H1 (cell line): ENCODE measurements at regions not wholly inside any gene's neighbourhood (a gene's known extent, or its start where the extent isn't known, plus 50 kb on each side); places are given as distances from the start of the nearest gene placed in this dataset.

ENCODE experiments used
- BRCA1 ChIP-seq: IDR thresholded peaks from 2 replicates; pipeline ENCODE4 v1.6.1; 2012; ENCODE audit warnings: low read depth, low read length, improper control_type of control experiment
- GABPA ChIP-seq: IDR thresholded peaks from 2 replicates; pipeline ENCODE4 v1.6.1; 2011; ENCODE audit warnings: mild to moderate bottlenecking, low read length, moderate library complexity, borderline replicate concordance; ENCODE audit not compliant: insufficient read depth
- HDAC6 ChIP-seq: IDR thresholded peaks from one replicate; pipeline ENCODE4 v1.7.1; 2012; ENCODE audit warnings: low read depth, mild to moderate bottlenecking, inconsistent platforms, low read length, moderate library complexity
- JUND ChIP-seq: IDR thresholded peaks from 2 replicates; pipeline ENCODE4 v1.6.1; 2011; ENCODE audit warnings: mild to moderate bottlenecking, improper control_type of control experiment, low read length
- KDM5A ChIP-seq: fragments of 200-600 bp; IDR thresholded peaks from 2 replicates; pipeline ENCODE4 v1.7.1; 2012; ENCODE audit warnings: mild to moderate bottlenecking, low read length, inconsistent platforms, mixed read lengths
- PHF8 ChIP-seq: fragments of 200-600 bp; sonication (generic); conservative IDR thresholded peaks from 2 replicates; pipeline ENCODE4 v1.7.1; 2012; ENCODE audit warnings: low read depth, mild to moderate bottlenecking, inconsistent platforms, low read length, moderate library complexity
- SP2 ChIP-seq: IDR thresholded peaks from 2 replicates; pipeline ENCODE4 v1.6.1; 2012; ENCODE audit warnings: mild to moderate bottlenecking, low read length, inconsistent platforms
- SP4 ChIP-seq: IDR thresholded peaks from 2 replicates; pipeline ENCODE4 v1.6.1; 2012; ENCODE audit warnings: low read length, inconsistent platforms
- TAF7 ChIP-seq: optimal IDR thresholded peaks from 2 replicates; pipeline ENCODE3; 2011; ENCODE audit warnings: low read depth, mild to moderate bottlenecking, inconsistent platforms, low read length, moderate library complexity, borderline replicate concordance

DNA sequence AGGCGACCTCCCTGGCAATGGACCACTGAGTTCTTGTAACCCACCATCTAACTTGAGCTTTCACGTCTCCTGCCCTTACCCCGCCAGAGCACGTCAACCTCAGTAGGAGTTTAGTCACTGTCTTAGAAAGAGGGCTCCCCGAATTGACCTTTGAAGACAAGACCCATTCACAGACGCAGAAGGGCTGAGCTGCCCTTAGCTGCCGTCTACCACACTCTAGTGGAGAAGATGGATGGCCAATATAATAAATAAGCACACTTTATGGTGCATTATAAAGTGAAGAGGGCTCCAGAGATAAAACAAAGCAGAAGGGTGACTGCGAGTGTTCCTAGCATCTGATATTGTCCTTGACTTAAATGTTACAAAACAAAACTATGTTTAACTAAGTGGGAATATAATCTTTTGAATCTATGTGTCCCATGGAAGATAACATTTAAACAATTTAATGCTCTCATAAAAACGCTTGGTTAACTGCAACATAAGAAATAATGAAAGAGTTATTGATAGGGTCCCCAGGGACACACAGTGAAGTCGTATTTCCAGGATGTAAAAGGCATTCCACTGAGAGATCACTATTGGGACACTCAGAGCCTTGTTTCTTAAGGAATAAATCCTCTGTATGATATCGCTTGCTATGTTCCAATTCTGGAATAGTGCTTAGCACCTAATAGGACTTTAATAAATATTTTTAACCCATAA is 261.1 kb downstream of the THBS2 start (continued):
- TF ChIP-seq HDAC6 (no peak), JUND (no peak), SP2 (no peak), KDM5A (no peak), GABPA (no peak), SP4 (no peak), TAF7 (no peak), BRCA1 (no peak), PHF8 (no peak)
